ENCODE measurements at regions not wholly inside any gene's neighbourhood (a gene's known extent, or its start where the extent isn't known, plus 50 kb on each side); places are given as distances from the start of the nearest gene placed in this dataset.
A peak's percentile ranks its signal among the peaks of the same experiment; 100 is the strongest.
"Not testable (repeated sequence)": the region's sequence is repeated elsewhere in the genome, so short reads cannot be mapped to it uniquely, and the experiment has no call there.

DNA sequence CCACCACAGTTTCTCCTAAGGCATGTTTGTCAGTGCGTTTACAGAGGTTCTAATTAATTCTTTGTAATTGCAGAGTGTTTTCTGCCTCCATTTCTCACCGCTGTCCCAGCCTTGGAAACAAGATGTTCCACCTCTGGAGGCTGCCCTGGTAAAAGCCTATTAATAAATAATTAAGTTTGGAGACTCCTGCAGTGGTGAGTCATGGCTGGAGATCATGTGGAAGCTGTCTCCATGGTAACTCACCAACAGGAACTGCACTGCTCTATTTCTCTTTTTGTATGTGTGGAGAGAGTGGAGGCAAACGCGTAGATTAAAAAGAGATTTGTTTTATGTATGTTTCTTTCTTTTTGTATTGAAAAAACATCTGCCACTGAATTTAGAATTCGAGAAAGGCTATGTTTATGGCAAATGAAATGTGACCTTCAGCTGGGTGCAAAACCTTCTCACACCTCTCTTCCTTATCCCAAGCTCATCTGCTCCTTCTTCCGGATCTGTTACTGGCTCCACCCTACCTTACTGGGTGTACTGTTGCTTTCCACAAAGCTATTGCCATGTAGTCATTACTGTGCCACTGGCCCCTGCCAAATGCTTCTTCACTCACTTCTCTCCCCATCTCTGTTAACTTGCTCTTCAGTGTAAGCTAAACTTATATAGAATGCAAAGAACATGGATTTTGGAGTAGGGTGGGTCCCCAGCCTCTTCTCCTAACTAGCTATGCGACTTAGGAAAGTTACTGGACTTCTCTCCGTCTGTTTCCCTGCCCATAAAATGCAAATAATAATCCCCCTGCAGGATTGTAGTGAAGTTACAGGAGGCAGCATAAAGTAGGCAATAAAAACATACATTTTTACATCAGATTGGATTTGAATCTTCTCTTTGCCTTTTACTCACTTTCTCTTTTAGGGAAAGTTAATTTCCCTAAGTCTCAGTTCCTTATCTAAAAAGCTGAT is 778.5 kb downstream of the NTRK3 start:
- H3K4me3 ChIP-seq, result no peak overlapping the region
- no peaks in the 10 kb centered on the region for H3K9me3 ChIP-seq (ENCODE audit: low read depth)
- no peaks in the 10 kb centered on the region for H3K36me3 ChIP-seq
- peak; percentile 19 to 71 for DNase-seq (ENCODE audit: low read depth in 1 of 2, low spot score in 1 of 2)
- H3K4me1 ChIP-seq (ENCODE audit: low read depth), result peaks cover 6% of the 10 kb centered on the region
- no peak overlapping the region for H3K27ac ChIP-seq
- no peak for TF ChIP-seq CTCF (IDR thresholded peaks at IDR 0.05; ENCODE audit: low read depth, low read length)
- H3K27me3 ChIP-seq, result no peaks in the 10 kb centered on the region

- no peak overlapping the region for H3K27ac ChIP-seq
Measured at GRCh38 chr15:87477026-87477425, 779.5 kb downstream of the NTRK3 start.

GRCh38 chr15:87470923-87471322 is 785.6 kb downstream of the NTRK3 start:
- Histone ChIP-seq H3K4me1 (ENCODE audit: low read depth) (no peaks in the 10 kb centered on the region), H3K27ac (no peak overlapping the region), H3K9me3 (ENCODE audit: low read depth) (no peaks in the 10 kb centered on the region), H3K27me3 (no peaks in the 10 kb centered on the region), H3K4me3 (no peak overlapping the region), H3K36me3 (no peaks in the 10 kb centered on the region)
- DNase-seq (ENCODE audit: low read depth in 1 of 2, low spot score in 1 of 2), result no peak
- no peak for TF ChIP-seq CTCF (IDR thresholded peaks at IDR 0.05; ENCODE audit: low read depth, low read length)

More at GRCh38 chr15:87477026-87477425, 779.5 kb downstream of the NTRK3 start:
- no peaks in the 10 kb centered on the region for H3K9me3 ChIP-seq (ENCODE audit: low read depth)
- H3K36me3 ChIP-seq, result no peaks in the 10 kb centered on the region
- H3K4me1 ChIP-seq (ENCODE audit: low read depth), result peaks cover 6% of the 10 kb centered on the region
- no peak for TF ChIP-seq CTCF (IDR thresholded peaks at IDR 0.05; ENCODE audit: low read depth, low read length)
- H3K4me3 ChIP-seq, result no peak overlapping the region
- no peaks in the 10 kb centered on the region for H3K27me3 ChIP-seq
- no peak for DNase-seq (ENCODE audit: low read depth in 1 of 2, low spot score in 1 of 2)

- H3K4me3 ChIP-seq; H3K27me3 ChIP-seq; H3K4me1 ChIP-seq (ENCODE audit: low read depth); DNase-seq (ENCODE audit: low read depth in 1 of 2, low spot score in 1 of 2); H3K27ac ChIP-seq; H3K9me3 ChIP-seq (ENCODE audit: low read depth); H3K36me3 ChIP-seq: not testable (repeated sequence)
Measured at GRCh38 chr15:87463956-87464355, 792.6 kb downstream of the NTRK3 start.

DNA sequence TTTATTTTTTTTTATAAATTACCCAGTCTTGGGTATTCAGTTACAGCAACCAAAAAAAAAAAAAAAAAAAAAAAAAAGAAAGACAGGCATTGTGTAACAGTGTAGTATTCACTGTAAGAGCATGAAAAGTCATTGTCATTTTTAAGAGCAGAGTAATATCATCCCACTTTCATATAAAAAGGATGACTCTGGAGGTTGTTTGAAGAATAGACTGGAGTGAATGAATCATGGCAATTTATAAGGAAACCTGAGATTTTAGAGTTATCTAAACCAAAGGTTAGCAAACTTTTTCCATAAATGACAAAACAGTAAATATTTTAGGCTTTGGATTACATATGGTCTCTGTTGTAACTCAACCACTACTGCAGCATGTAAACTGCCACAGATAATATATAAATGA is 794.9 kb downstream of the NTRK3 start:
- no peak for TF ChIP-seq CTCF (IDR thresholded peaks at IDR 0.05; ENCODE audit: low read depth, low read length)
- no peaks in the 10 kb centered on the region for H3K36me3 ChIP-seq
- no peak overlapping the region for H3K27ac ChIP-seq

DNA sequence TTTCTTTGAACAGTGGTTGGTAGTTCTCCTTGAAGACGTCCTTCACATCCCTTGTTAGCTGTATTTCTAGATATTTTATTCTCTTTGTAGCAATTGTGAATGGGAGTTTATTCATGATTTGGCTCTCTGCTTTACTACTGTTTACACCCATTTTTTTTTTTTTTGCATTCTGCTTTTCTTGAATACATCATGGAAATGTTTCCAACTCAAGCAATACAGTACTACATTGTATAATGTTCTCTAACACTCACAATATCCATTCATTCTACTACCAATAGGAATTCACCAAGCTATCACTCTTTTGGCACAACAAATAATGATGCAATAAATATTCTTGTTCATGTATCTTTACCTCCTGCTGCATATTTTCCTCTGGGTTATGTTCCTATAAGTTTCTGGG is 801.7 kb downstream of the NTRK3 start:
- H3K4me1 ChIP-seq (ENCODE audit: low read depth), result no peaks in the 10 kb centered on the region
- no peak for TF ChIP-seq CTCF (IDR thresholded peaks at IDR 0.05; ENCODE audit: low read depth, low read length)
- no peak overlapping the region for H3K27ac ChIP-seq
- no peaks in the 10 kb centered on the region for H3K27me3 ChIP-seq
- DNase-seq (ENCODE audit: low read depth in 1 of 2, low spot score in 1 of 2), result no peak
- no peaks in the 10 kb centered on the region for H3K9me3 ChIP-seq (ENCODE audit: low read depth)
- H3K36me3 ChIP-seq, result no peaks in the 10 kb centered on the region
- H3K4me3 ChIP-seq, result no peak overlapping the region

More for the DNA sequence above, 794.9 kb downstream of the NTRK3 start:
- DNase-seq (ENCODE audit: low read depth in 1 of 2, low spot score in 1 of 2), result no peak
- no peak overlapping the region for H3K4me3 ChIP-seq
- H3K4me1 ChIP-seq (ENCODE audit: low read depth), result no peaks in the 10 kb centered on the region
- no peaks in the 10 kb centered on the region for H3K9me3 ChIP-seq (ENCODE audit: low read depth)
- no peaks in the 10 kb centered on the region for H3K27me3 ChIP-seq

Data from cardiac muscle cell (in vitro differentiated cells and primary cell).